ENCODE measurements at regions not wholly inside any gene's neighbourhood (a gene's known extent, or its start where the extent isn't known, plus 50 kb on each side); places are given as distances from the start of the nearest gene placed in this dataset.

- TF ChIP-seq TFCP2L1 (CRISPR knock-in tag; IDR thresholded peaks at IDR 0.05): no peak
- no peak for TF ChIP-seq MYC (IDR thresholded peaks at IDR 0.05; ENCODE audit: borderline replicate concordance, low read length)
- no peak for TF ChIP-seq RFX5 (IDR thresholded peaks at IDR 0.05)
- no peak for TF ChIP-seq CBX8 (IDR thresholded peaks at IDR 0.05)
- TF ChIP-seq ZNF302 (CRISPR knock-in tag; IDR thresholded peaks at IDR 0.05): no peak
- TF ChIP-seq FOXS1 (CRISPR knock-in tag; IDR thresholded peaks at IDR 0.05): no peak
- TF ChIP-seq TP53 (CRISPR knock-in tag; IDR thresholded peaks at IDR 0.05): no peak
- TF ChIP-seq POLR2A (IDR thresholded peaks at IDR 0.05; ENCODE audit: low read length): no peak
- TF ChIP-seq NPAS2 (CRISPR knock-in tag; IDR thresholded peaks at IDR 0.05; ENCODE audit: borderline replicate concordance): no peak
- TF ChIP-seq, protein P1, sequence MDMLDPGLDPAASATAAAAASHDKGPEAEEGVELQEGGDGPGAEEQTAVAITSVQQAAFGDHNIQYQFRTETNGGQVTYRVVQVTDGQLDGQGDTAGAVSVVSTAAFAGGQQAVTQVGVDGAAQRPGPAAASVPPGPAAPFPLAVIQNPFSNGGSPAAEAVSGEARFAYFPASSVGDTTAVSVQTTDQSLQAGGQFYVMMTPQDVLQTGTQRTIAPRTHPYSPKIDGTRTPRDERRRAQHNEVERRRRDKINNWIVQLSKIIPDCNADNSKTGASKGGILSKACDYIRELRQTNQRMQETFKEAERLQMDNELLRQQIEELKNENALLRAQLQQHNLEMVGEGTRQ (IDR thresholded peaks at IDR 0.05): no peak
- TF ChIP-seq BHLHE40 (IDR thresholded peaks at IDR 0.05; ENCODE audit: low read depth, low read length): no peak
- TF ChIP-seq HEYL (CRISPR knock-in tag; IDR thresholded peaks at IDR 0.05): no peak
- no peak for TF ChIP-seq POLR2AphosphoS2 (conservative IDR thresholded peaks at IDR 0.05; ENCODE audit: low read length)
- TF ChIP-seq EHF (CRISPR knock-in tag; IDR thresholded peaks at IDR 0.05): no peak
- TF ChIP-seq ZFP36 (IDR thresholded peaks at IDR 0.05; ENCODE audit: borderline replicate concordance, partially characterized antibody): no peak
- no peak for TF ChIP-seq ESRRA (IDR thresholded peaks at IDR 0.05; ENCODE audit: borderline replicate concordance, low read length)
- TF ChIP-seq GATA3 (IDR thresholded peaks at IDR 0.05; ENCODE audit: borderline replicate concordance): no peak
- no peak for TF ChIP-seq HES2 (IDR thresholded peaks at IDR 0.05)
- no peak for TF ChIP-seq EHMT2 (IDR thresholded peaks at IDR 0.05; ENCODE audit: low read depth)
- TF ChIP-seq FOSL2 (IDR thresholded peaks at IDR 0.05): no peak
- TF ChIP-seq FOSL2 (CRISPR knock-in tag; IDR thresholded peaks at IDR 0.05): no peak
- no peak overlapping the region for H3K4me3 ChIP-seq
- H3K4me2 ChIP-seq: no peak overlapping the region
- H3K9me3 ChIP-seq: no peaks in the 10 kb centered on the region
- ATAC-seq: no peak
- H3K27ac ChIP-seq: no peak overlapping the region
- FAIRE-seq: no peak
- POLR2A ChIA-PET: no interaction called here
- no peaks in the 10 kb centered on the region for H3K4me1 ChIP-seq
- no peak for DNase-seq (ENCODE audit: low read depth in 1 of 2, low spot score in 1 of 2)
- WGBS (ENCODE audit: missing lambda C conversion rate): 9% methylated on average over 3 of the region's 3 CpGs
- CTCF ChIA-PET: interaction anchor here (0.7 kb wide), 1 partner anchor 9 kb away, joined by 3 read pairs; no protein-coding TSS in a partner anchor
Observed at GRCh38 chr5:67639313-67639712, 442.7 kb upstream of the CD180 start.

DNA sequence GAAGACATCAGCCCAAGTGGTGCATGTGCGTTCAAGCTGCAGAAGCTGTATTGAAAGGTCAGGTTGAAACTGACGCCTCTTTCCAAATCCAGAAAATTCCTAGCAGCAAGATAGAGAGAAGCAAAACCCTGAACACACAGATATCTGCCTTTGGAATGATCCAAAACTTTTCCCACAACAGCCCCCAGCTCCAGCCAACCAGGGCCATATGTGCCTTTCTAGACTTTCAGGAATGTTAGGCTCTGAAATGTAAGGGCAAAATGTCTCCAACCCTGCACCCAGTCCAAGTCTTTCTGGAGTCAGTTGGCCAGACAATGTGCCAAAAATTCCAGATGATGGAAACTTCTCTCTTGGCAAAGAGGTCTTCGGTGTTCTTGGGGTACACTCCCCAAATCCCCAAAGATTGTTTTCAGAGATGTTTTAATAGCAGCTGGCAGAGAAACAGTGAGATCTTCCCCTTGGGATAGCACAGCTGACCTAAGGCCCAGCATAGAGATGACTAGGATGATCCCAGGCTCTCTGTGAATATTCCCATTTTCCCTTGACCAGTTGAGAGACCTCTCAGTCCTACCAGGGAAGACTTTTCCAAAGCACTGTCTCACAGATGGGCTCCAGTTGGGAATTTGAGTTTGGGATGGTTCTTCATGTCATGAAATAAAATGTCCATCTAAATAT is 440.4 kb upstream of the CD180 start:
- CTCF ChIA-PET: no interaction called here
- FAIRE-seq: no peak
- DNase-seq (ENCODE audit: low read depth in 1 of 2, low spot score in 1 of 2): no peak
- H3K4me3 ChIP-seq: no peak overlapping the region
- no peak for ATAC-seq
- no peaks in the 10 kb centered on the region for H3K4me1 ChIP-seq
- no peak for TF ChIP-seq NPAS2 (CRISPR knock-in tag; IDR thresholded peaks at IDR 0.05; ENCODE audit: borderline replicate concordance)
- TF ChIP-seq HDAC2 (IDR thresholded peaks at IDR 0.05): no peak
- TF ChIP-seq FOSB (CRISPR knock-in tag; IDR thresholded peaks at IDR 0.05): no peak
- no peak for TF ChIP-seq CHD4 (IDR thresholded peaks at IDR 0.05; ENCODE audit: borderline replicate concordance)
- no peak for TF ChIP-seq NFE2L2 (conservative IDR thresholded peaks at IDR 0.05; ENCODE audit: low read length)
- TF ChIP-seq KDM1A (IDR thresholded peaks at IDR 0.05; ENCODE audit: low read depth): no peak
- no peak for TF ChIP-seq ELK1 (IDR thresholded peaks at IDR 0.05; ENCODE audit: low read depth, low read length)
- no peak for TF ChIP-seq JUNB (IDR thresholded peaks at IDR 0.05)
- TF ChIP-seq, protein P2, sequence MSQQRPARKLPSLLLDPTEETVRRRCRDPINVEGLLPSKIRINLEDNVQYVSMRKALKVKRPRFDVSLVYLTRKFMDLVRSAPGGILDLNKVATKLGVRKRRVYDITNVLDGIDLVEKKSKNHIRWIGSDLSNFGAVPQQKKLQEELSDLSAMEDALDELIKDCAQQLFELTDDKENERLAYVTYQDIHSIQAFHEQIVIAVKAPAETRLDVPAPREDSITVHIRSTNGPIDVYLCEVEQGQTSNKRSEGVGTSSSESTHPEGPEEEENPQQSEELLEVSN (IDR thresholded peaks at IDR 0.05; ENCODE audit: borderline replicate concordance, low read depth): no peak
- TF ChIP-seq ESRRA (IDR thresholded peaks at IDR 0.05; ENCODE audit: borderline replicate concordance, low read length): no peak
- no peak for TF ChIP-seq ZNF302 (CRISPR knock-in tag; IDR thresholded peaks at IDR 0.05)
- TF ChIP-seq HOXA7 (CRISPR knock-in tag; IDR thresholded peaks at IDR 0.05): no peak
- no peak for TF ChIP-seq EHF (CRISPR knock-in tag; IDR thresholded peaks at IDR 0.05)
- TF ChIP-seq KDM5A (IDR thresholded peaks at IDR 0.05): no peak
- TF ChIP-seq RFX5 (IDR thresholded peaks at IDR 0.05): no peak
- no peak for TF ChIP-seq SREBF2 (IDR thresholded peaks at IDR 0.05)
- no peak for TF ChIP-seq RARB (CRISPR knock-in tag; IDR thresholded peaks at IDR 0.05)
- no peak for TF ChIP-seq MAFK (IDR thresholded peaks at IDR 0.05; ENCODE audit: partially characterized antibody)
- no peak overlapping the region for H3K4me2 ChIP-seq
- no peak overlapping the region for H3K27ac ChIP-seq
- POLR2A ChIA-PET: no interaction called here
- no peaks in the 10 kb centered on the region for H3K9me3 ChIP-seq
- 6% methylated on average over 3 of the region's 3 CpGs for WGBS (ENCODE audit: missing lambda C conversion rate)
